ENCODE measurements at regions not wholly inside any gene's neighbourhood (a gene's known extent, or its start where the extent isn't known, plus 50 kb on each side); places are given as distances from the start of the nearest gene placed in this dataset.
A peak's percentile ranks its signal among the peaks of the same experiment; 100 is the strongest.

DNA sequence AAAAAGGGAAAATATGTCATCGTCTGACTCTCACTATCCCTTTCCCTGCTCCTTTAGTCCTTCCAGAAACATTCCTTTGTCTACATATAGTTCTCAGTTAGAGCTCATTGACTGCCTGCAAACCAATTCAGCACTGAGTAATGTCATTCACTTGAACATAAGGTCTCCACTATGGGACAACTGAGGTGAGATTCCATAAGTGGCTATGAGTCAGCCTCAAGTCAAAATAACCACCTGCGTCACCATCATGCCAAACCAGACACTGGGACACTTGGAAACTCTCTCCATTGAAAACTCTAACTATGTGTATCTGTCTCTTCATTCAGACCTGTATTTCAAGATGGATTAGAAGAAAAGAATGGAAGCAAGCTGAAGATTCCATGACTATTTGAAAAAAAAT, 878.0 kb upstream of the PIK3C3 start:
- H3K4me3 ChIP-seq (ENCODE audit: control insufficient read depth, low read depth, low read length) = no peak overlapping the region
- no peak for TF ChIP-seq CTCF (conservative IDR thresholded peaks at IDR 0.05; ENCODE audit: control insufficient read depth, insufficient read depth, low read depth, low read length)
- DNase-seq (ENCODE audit: low read depth) = no peak

DNA sequence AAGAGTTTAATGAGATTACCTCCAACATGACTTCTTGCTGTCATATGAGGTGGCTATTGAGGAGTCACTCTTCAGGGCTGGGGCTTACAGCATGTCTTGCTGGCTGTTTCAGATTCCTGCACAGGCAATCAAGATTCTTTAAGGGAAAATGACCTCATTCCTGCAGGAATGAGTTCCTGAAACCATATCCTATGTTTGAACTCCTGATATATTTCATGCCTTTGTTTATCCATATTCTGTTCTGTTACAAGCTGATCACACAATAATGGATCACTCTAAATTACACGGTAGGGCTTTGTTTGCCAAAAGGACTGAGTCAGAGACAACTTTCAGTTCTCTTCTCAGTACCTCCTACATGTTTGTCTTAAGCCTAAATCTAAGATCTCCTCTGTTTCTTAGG, 879.8 kb upstream of the PIK3C3 start:
- no peak overlapping the region for H3K4me3 ChIP-seq (ENCODE audit: control insufficient read depth, low read depth, low read length)
- no peak for TF ChIP-seq CTCF (conservative IDR thresholded peaks at IDR 0.05; ENCODE audit: control insufficient read depth, insufficient read depth, low read depth, low read length)

GRCh38 chr18:41073372-41073954, 881.6 kb upstream of the PIK3C3 start:
- no peak overlapping the region for H3K4me3 ChIP-seq (ENCODE audit: control insufficient read depth, low read depth, low read length)
- DNase-seq (ENCODE audit: low read depth) = peak; percentile 62
- TF ChIP-seq CTCF (conservative IDR thresholded peaks at IDR 0.05; ENCODE audit: control insufficient read depth, insufficient read depth, low read depth, low read length) = no peak

More for the DNA sequence above, 879.8 kb upstream of the PIK3C3 start:
- peak; percentile 67 for DNase-seq (ENCODE audit: low read depth)

GRCh38 chr18:41072946-41073345, 882.1 kb upstream of the PIK3C3 start:
- H3K4me3 ChIP-seq (ENCODE audit: control insufficient read depth, low read depth, low read length) = no peak overlapping the region
- DNase-seq (ENCODE audit: low read depth) = no peak
- TF ChIP-seq CTCF (conservative IDR thresholded peaks at IDR 0.05; ENCODE audit: control insufficient read depth, insufficient read depth, low read depth, low read length) = no peak

GRCh38 chr18:41071826-41072225, 883.2 kb upstream of the PIK3C3 start:
- no peak overlapping the region for H3K4me3 ChIP-seq (ENCODE audit: control insufficient read depth, low read depth, low read length)
- no peak for TF ChIP-seq CTCF (conservative IDR thresholded peaks at IDR 0.05; ENCODE audit: control insufficient read depth, insufficient read depth, low read depth, low read length)
- no peak for DNase-seq (ENCODE audit: low read depth)

- DNase-seq (ENCODE audit: low read depth) = no peak
- no peak for TF ChIP-seq CTCF (conservative IDR thresholded peaks at IDR 0.05; ENCODE audit: control insufficient read depth, insufficient read depth, low read depth, low read length)
- no peak overlapping the region for H3K4me3 ChIP-seq (ENCODE audit: control insufficient read depth, low read depth, low read length)
Measured at GRCh38 chr18:41069167-41069566, 885.9 kb upstream of the PIK3C3 start.

- no peak for TF ChIP-seq CTCF (conservative IDR thresholded peaks at IDR 0.05; ENCODE audit: control insufficient read depth, insufficient read depth, low read depth, low read length)
- H3K4me3 ChIP-seq (ENCODE audit: control insufficient read depth, low read depth, low read length) = no peak overlapping the region
- DNase-seq (ENCODE audit: low read depth) = no peak
Measured at GRCh38 chr18:41064916-41065315, 890.1 kb upstream of the PIK3C3 start.

Data from fibroblast of mammary gland (primary cell).